Fibroblast of lung (primary cell): ENCODE measurements at regions not wholly inside any gene's neighbourhood (a gene's known extent, or its start where the extent isn't known, plus 50 kb on each side); places are given as distances from the start of the nearest gene placed in this dataset.

Source experiments
- EZH2 ChIP-seq: IDR thresholded peaks from 2 replicates; pipeline ENCODE4 v1.5.1; 2012; ENCODE audit warnings: low read length, control low read depth, mild to moderate bottlenecking; ENCODE audit errors: missing control alignments
- TF ChIP-seq, protein P1 (sequence below), 2 donors: IDR thresholded peaks in 1 of 2; conservative IDR thresholded peaks in 1 of 2; 1 replicate in 1 of 2; 2 replicates in 1 of 2; pipeline ENCODE4 v1.5.1; 2011 to 2012; ENCODE audit warnings: low read length in 2 of 2, control low read depth in 1 of 2, inconsistent platforms in 1 of 2, low read depth in 1 of 2, mild to moderate bottlenecking in 1 of 2

DNA sequence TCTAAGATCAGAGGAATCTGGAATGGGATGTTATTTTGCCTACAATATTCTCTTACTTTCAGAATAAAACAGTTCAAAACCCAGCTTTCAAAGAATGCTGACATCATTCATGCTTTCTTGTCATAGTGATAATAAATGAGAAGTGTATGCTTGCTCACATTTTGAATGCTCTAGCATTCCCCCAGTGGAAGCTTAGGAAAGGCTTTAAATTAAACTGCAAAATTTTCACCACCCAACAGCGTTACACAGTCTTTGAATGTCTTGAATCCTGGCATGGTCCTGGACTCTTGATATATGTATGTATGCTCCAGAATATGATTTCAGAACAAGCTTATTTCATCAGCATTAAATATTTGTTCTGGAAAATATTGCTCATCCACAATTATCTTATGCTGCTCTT is 964.3 kb upstream of the NUDT12 start:
- TF ChIP-seq, protein P1, sequence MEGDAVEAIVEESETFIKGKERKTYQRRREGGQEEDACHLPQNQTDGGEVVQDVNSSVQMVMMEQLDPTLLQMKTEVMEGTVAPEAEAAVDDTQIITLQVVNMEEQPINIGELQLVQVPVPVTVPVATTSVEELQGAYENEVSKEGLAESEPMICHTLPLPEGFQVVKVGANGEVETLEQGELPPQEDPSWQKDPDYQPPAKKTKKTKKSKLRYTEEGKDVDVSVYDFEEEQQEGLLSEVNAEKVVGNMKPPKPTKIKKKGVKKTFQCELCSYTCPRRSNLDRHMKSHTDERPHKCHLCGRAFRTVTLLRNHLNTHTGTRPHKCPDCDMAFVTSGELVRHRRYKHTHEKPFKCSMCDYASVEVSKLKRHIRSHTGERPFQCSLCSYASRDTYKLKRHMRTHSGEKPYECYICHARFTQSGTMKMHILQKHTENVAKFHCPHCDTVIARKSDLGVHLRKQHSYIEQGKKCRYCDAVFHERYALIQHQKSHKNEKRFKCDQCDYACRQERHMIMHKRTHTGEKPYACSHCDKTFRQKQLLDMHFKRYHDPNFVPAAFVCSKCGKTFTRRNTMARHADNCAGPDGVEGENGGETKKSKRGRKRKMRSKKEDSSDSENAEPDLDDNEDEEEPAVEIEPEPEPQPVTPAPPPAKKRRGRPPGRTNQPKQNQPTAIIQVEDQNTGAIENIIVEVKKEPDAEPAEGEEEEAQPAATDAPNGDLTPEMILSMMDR (conservative IDR thresholded peaks at IDR 0.05 in 1 of 2, IDR thresholded peaks at IDR 0.05 in 1 of 2; ENCODE audit: low read depth in 1 of 2, low read length in 2 of 2): no peak
- no peak for TF ChIP-seq EZH2
